HEK293 (cell line): ENCODE measurements at regions not wholly inside any gene's neighbourhood (a gene's known extent, or its start where the extent isn't known, plus 50 kb on each side); places are given as distances from the start of the nearest gene placed in this dataset.

Source experiments
- ZBTB1 ChIP-seq: fragments of 450-650 bp; formaldehyde crosslinking; IDR thresholded peaks from 2 replicates; pipeline ENCODE4 v1.5.1; 2016; ENCODE audit warnings: missing biosample characterization, missing genetic modification characterization
- TF ChIP-seq, protein P1 (sequence below): fragments of 450-650 bp; formaldehyde crosslinking; IDR thresholded peaks from 2 replicates; pipeline ENCODE4 v1.5.1; 2016; ENCODE audit warnings: missing biosample characterization, missing genetic modification characterization

DNA sequence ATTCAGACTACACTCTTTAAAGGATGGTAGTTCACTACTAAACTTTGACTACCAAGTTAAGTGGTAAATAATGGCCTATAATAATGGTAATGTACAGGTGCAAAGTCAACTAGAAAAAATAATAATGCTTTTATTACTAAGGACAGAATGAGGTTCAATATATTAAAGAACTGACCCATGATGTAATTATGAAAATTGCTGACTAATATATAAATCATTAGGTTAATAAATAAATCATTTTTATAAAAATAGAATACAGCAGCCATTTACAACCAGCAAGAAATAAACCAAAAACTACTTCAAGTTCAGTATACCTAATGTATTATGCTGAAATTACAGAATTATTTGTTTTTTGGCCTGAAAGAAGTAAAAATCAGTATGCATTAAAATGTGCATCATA lies 577.2 kb downstream of the PPARGC1A start:
- TF ChIP-seq, protein P1, sequence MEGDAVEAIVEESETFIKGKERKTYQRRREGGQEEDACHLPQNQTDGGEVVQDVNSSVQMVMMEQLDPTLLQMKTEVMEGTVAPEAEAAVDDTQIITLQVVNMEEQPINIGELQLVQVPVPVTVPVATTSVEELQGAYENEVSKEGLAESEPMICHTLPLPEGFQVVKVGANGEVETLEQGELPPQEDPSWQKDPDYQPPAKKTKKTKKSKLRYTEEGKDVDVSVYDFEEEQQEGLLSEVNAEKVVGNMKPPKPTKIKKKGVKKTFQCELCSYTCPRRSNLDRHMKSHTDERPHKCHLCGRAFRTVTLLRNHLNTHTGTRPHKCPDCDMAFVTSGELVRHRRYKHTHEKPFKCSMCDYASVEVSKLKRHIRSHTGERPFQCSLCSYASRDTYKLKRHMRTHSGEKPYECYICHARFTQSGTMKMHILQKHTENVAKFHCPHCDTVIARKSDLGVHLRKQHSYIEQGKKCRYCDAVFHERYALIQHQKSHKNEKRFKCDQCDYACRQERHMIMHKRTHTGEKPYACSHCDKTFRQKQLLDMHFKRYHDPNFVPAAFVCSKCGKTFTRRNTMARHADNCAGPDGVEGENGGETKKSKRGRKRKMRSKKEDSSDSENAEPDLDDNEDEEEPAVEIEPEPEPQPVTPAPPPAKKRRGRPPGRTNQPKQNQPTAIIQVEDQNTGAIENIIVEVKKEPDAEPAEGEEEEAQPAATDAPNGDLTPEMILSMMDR (tag by site-specific recombination), result no peak
- TF ChIP-seq ZBTB1 (tag by site-specific recombination), result no peak
